Ishikawa (cell line): ENCODE measurements at regions not wholly inside any gene's neighbourhood (a gene's known extent, or its start where the extent isn't known, plus 50 kb on each side); places are given as distances from the start of the nearest gene placed in this dataset.

Experiments
- CEBPB ChIP-seq: IDR thresholded peaks from 2 replicates; pipeline ENCODE4 v1.6.1; 2012
- CREB1 ChIP-seq: IDR thresholded peaks from 2 replicates; pipeline ENCODE4 v1.6.1; 2012; ENCODE audit warnings: low read depth
- EGR1 ChIP-seq: IDR thresholded peaks from 2 replicates; pipeline ENCODE4 v1.6.1; 2012
- EP300 ChIP-seq: IDR thresholded peaks from 2 replicates; pipeline ENCODE4 v1.6.1; 2012; ENCODE audit warnings: borderline replicate concordance
- FOXM1 ChIP-seq: IDR thresholded peaks from 2 replicates; pipeline ENCODE4 v1.6.1; 2012; ENCODE audit warnings: low read depth, borderline replicate concordance
- MAX ChIP-seq: IDR thresholded peaks from 2 replicates; pipeline ENCODE4 v1.6.1; 2012
- NFIC ChIP-seq: IDR thresholded peaks from 2 replicates; pipeline ENCODE4 v1.6.1; 2012
- RAD21 ChIP-seq: IDR thresholded peaks from 2 replicates; pipeline ENCODE4 v1.6.1; 2012; ENCODE audit warnings: low read depth
- TAF1 ChIP-seq: IDR thresholded peaks from 2 replicates; pipeline ENCODE4 v1.6.1; 2012; ENCODE audit warnings: low read depth, mild to moderate bottlenecking
- TCF12 ChIP-seq: IDR thresholded peaks from 2 replicates; pipeline ENCODE4 v1.6.1; 2012; ENCODE audit warnings: low read depth
- TEAD4 ChIP-seq: IDR thresholded peaks from 2 replicates; pipeline ENCODE4 v1.6.1; 2012
- YY1 ChIP-seq: IDR thresholded peaks from 2 replicates; pipeline ENCODE4 v1.6.1; 2012; ENCODE audit warnings: low read depth
- ZBTB7A ChIP-seq: IDR thresholded peaks from 2 replicates; pipeline ENCODE4 v1.6.1; 2012; ENCODE audit warnings: low read depth
- TF ChIP-seq, protein P1 (sequence below): IDR thresholded peaks from 2 replicates; pipeline ENCODE4 v1.6.1; 2012
- TF ChIP-seq, protein P2 (sequence below): IDR thresholded peaks from 2 replicates; pipeline ENCODE4 v1.6.1; 2012; ENCODE audit warnings: low read depth, mild to moderate bottlenecking

- TF ChIP-seq EP300 (no peak), FOXM1 (no peak)
Measured at GRCh38 chr13:57991041-57991440, 359.5 kb downstream of the PCDH17 start.

DNA sequence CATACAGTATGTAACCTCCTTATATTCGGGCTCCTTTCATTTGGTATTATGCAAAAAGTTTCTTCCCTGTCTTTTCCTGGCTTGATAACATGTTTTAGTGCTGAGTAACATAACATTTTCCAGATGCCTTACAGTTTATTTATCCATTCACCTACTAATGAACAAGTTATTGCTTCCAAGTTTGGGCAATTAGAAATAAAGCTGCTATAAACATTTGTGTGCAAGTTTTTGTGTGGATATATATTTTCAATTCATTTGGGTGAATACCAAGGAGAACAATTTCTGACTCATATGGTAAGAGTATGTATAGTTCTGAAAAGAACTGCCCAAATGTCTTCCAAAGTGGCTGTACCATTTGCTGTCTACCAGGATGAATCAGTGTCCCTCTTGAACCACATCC, 360.9 kb downstream of the PCDH17 start:
- TF ChIP-seq CREB1 (no peak), CEBPB (no peak), RAD21 (no peak), YY1 (no peak), TAF1 (no peak), TEAD4 (no peak), EGR1 (no peak), ZBTB7A (no peak), TCF12 (no peak), MAX (no peak), FOXM1 (no peak), NFIC (no peak), EP300 (no peak)
- TF ChIP-seq, protein P1, sequence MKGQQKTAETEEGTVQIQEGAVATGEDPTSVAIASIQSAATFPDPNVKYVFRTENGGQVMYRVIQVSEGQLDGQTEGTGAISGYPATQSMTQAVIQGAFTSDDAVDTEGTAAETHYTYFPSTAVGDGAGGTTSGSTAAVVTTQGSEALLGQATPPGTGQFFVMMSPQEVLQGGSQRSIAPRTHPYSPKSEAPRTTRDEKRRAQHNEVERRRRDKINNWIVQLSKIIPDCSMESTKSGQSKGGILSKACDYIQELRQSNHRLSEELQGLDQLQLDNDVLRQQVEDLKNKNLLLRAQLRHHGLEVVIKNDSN, result no peak
- TF ChIP-seq, protein P2, sequence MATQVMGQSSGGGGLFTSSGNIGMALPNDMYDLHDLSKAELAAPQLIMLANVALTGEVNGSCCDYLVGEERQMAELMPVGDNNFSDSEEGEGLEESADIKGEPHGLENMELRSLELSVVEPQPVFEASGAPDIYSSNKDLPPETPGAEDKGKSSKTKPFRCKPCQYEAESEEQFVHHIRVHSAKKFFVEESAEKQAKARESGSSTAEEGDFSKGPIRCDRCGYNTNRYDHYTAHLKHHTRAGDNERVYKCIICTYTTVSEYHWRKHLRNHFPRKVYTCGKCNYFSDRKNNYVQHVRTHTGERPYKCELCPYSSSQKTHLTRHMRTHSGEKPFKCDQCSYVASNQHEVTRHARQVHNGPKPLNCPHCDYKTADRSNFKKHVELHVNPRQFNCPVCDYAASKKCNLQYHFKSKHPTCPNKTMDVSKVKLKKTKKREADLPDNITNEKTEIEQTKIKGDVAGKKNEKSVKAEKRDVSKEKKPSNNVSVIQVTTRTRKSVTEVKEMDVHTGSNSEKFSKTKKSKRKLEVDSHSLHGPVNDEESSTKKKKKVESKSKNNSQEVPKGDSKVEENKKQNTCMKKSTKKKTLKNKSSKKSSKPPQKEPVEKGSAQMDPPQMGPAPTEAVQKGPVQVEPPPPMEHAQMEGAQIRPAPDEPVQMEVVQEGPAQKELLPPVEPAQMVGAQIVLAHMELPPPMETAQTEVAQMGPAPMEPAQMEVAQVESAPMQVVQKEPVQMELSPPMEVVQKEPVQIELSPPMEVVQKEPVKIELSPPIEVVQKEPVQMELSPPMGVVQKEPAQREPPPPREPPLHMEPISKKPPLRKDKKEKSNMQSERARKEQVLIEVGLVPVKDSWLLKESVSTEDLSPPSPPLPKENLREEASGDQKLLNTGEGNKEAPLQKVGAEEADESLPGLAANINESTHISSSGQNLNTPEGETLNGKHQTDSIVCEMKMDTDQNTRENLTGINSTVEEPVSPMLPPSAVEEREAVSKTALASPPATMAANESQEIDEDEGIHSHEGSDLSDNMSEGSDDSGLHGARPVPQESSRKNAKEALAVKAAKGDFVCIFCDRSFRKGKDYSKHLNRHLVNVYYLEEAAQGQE, result no peak

GRCh38 chr13:57996717-57997116, 365.2 kb downstream of the PCDH17 start:
- TF ChIP-seq EP300, result no peak
- no peak for TF ChIP-seq YY1
- TF ChIP-seq CEBPB, result 0 out of 2 replicates have a peak, but pooled peaks have one; percentile 22
- no peak for TF ChIP-seq RAD21
- no peak for TF ChIP-seq EGR1
- no peak for TF ChIP-seq TAF1
- no peak for TF ChIP-seq NFIC

DNA sequence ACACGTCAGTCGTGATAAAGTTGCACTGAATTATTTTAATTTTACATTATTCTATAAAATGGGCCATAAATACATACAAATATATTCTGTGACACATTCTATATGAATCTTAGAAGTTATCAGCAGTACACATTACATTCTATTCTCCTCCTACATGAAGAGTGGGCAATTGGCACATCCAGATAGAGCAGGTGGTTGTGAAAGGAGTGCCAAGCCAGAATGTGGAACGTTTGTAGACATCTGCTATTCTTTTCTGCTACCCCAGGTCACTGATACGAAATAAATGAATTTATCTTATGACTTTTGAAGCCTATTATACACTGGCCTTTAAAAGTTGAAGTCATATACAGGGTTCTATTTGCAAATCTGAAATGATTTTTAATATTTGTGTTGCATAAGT, 373.2 kb downstream of the PCDH17 start:
- TF ChIP-seq RAD21 (no peak), EGR1 (no peak), TAF1 (no peak), EP300 (no peak), YY1 (no peak), NFIC (no peak), ZBTB7A (no peak), MAX (no peak), CREB1 (no peak), CEBPB (no peak), TCF12 (no peak), FOXM1 (no peak), TEAD4 (no peak)
- TF ChIP-seq, protein P1, result no peak

GRCh38 chr13:58018020-58018419, 386.5 kb downstream of the PCDH17 start:
- TF ChIP-seq TCF12 (peak; percentile 81), EGR1 (no peak), NFIC (peak; percentile 61), RAD21 (no peak), EP300 (peak; percentile 82), MAX (peak; percentile 34; the same call in 1 of the 2 replicates), TAF1 (no peak), YY1 (no peak), CREB1 (no peak), CEBPB (no peak), TEAD4 (peak; percentile 93), ZBTB7A (no peak), FOXM1 (0 out of 2 replicates have a peak, but pooled peaks have one; percentile 21)
- TF ChIP-seq, protein P1, result no peak
- TF ChIP-seq, protein P2, result no peak

GRCh38 chr13:58018865-58019264, 387.3 kb downstream of the PCDH17 start:
- TF ChIP-seq EGR1 (no peak), TEAD4 (0 out of 2 replicates have a peak, but pooled peaks have one; percentile 12)
